GM18511 (cell line): ENCODE measurements at regions not wholly inside any gene's neighbourhood (a gene's known extent, or its start where the extent isn't known, plus 50 kb on each side); places are given as distances from the start of the nearest gene placed in this dataset.

ENCODE experiments used
- ATAC-seq: cut with Tn5 transposase; IDR thresholded peaks from one replicate; pipeline ENCODE4 v1.9.1; 2021; ENCODE audit warnings: mild to moderate bottlenecking, moderate library complexity; ENCODE audit not compliant: unreplicated experiment

GRCh38 chr12:47312808-47313426 is 233.2 kb upstream of the AMIGO2 start:
- peak; percentile 97 for ATAC-seq

GRCh38 chr12:47312147-47312546 is 232.4 kb upstream of the AMIGO2 start:
- ATAC-seq: no peak

GRCh38 chr12:47311568-47311967 is 231.8 kb upstream of the AMIGO2 start:
- ATAC-seq: no peak

- ATAC-seq: no peak
Observed at GRCh38 chr12:47311010-47311409, 231.3 kb upstream of the AMIGO2 start.

- ATAC-seq: no peak
Observed at GRCh38 chr12:47308672-47309071, 228.9 kb upstream of the AMIGO2 start.

GRCh38 chr12:47307680-47308399 is 228.1 kb upstream of the AMIGO2 start:
- peak; percentile 79 for ATAC-seq

GRCh38 chr12:47306773-47307679 is 227.3 kb upstream of the AMIGO2 start:
- peak; percentile 35 for ATAC-seq

- ATAC-seq: no peak
Observed at GRCh38 chr12:47306130-47306529, 226.4 kb upstream of the AMIGO2 start.

GRCh38 chr12:47305464-47305863 is 225.7 kb upstream of the AMIGO2 start:
- ATAC-seq: no peak

- no peak for ATAC-seq
Observed at GRCh38 chr12:47303995-47304560, 224.3 kb upstream of the AMIGO2 start.

- ATAC-seq: no peak
Observed at GRCh38 chr12:47303207-47303606, 223.4 kb upstream of the AMIGO2 start.

GRCh38 chr12:47302111-47302671 is 222.4 kb upstream of the AMIGO2 start:
- ATAC-seq: peak; percentile 85

GRCh38 chr12:47299586-47299985 is 219.8 kb upstream of the AMIGO2 start:
- no peak for ATAC-seq

- no peak for ATAC-seq
Observed at GRCh38 chr12:47297993-47298392, 218.2 kb upstream of the AMIGO2 start.

- ATAC-seq: no peak
Observed at GRCh38 chr12:47296828-47297227, 217.1 kb upstream of the AMIGO2 start.

GRCh38 chr12:47293406-47293805 is 213.6 kb upstream of the AMIGO2 start:
- ATAC-seq: no peak

GRCh38 chr12:47286676-47287075 is 206.9 kb upstream of the AMIGO2 start:
- ATAC-seq: no peak
